Fibroblast of lung (primary cell): ENCODE measurements at regions not wholly inside any gene's neighbourhood (a gene's known extent, or its start where the extent isn't known, plus 50 kb on each side); places are given as distances from the start of the nearest gene placed in this dataset.

Experiments
- EZH2 ChIP-seq: IDR thresholded peaks from 2 replicates; pipeline ENCODE4 v1.5.1; 2012; ENCODE audit warnings: low read length, control low read depth, mild to moderate bottlenecking; ENCODE audit errors: missing control alignments
- TF ChIP-seq, protein P1 (sequence below), 2 donors: IDR thresholded peaks in 1 of 2; conservative IDR thresholded peaks in 1 of 2; 1 replicate in 1 of 2; 2 replicates in 1 of 2; pipeline ENCODE4 v1.5.1; 2011 to 2012; ENCODE audit warnings: low read length in 2 of 2, control low read depth in 1 of 2, inconsistent platforms in 1 of 2, low read depth in 1 of 2, mild to moderate bottlenecking in 1 of 2

DNA sequence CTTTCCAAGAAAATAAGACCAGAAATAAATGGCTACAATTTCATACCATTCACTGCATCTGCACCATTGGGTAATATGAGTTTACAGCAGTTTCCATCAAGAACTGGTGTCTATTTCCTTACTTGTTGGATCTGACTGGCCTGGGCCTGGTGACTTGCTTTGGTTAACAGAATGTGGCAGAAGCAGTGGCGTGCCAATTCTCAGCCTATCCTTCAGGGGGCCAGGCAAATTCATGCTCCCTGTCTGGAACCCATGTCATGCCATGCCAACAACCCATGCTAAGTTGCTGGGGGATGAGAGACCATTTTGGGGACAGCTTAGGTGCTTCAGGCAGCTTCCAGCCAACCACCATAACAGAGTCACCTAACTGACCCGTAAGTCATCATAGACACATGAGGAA lies 656.7 kb downstream of the SPOCK3 start:
- TF ChIP-seq, protein P1, sequence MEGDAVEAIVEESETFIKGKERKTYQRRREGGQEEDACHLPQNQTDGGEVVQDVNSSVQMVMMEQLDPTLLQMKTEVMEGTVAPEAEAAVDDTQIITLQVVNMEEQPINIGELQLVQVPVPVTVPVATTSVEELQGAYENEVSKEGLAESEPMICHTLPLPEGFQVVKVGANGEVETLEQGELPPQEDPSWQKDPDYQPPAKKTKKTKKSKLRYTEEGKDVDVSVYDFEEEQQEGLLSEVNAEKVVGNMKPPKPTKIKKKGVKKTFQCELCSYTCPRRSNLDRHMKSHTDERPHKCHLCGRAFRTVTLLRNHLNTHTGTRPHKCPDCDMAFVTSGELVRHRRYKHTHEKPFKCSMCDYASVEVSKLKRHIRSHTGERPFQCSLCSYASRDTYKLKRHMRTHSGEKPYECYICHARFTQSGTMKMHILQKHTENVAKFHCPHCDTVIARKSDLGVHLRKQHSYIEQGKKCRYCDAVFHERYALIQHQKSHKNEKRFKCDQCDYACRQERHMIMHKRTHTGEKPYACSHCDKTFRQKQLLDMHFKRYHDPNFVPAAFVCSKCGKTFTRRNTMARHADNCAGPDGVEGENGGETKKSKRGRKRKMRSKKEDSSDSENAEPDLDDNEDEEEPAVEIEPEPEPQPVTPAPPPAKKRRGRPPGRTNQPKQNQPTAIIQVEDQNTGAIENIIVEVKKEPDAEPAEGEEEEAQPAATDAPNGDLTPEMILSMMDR (conservative IDR thresholded peaks at IDR 0.05 in 1 of 2, IDR thresholded peaks at IDR 0.05 in 1 of 2; ENCODE audit: low read depth in 1 of 2, low read length in 2 of 2): no peak
- no peak for TF ChIP-seq EZH2
